ENCODE measurements at regions not wholly inside any gene's neighbourhood (a gene's known extent, or its start where the extent isn't known, plus 50 kb on each side); places are given as distances from the start of the nearest gene placed in this dataset.

DNA sequence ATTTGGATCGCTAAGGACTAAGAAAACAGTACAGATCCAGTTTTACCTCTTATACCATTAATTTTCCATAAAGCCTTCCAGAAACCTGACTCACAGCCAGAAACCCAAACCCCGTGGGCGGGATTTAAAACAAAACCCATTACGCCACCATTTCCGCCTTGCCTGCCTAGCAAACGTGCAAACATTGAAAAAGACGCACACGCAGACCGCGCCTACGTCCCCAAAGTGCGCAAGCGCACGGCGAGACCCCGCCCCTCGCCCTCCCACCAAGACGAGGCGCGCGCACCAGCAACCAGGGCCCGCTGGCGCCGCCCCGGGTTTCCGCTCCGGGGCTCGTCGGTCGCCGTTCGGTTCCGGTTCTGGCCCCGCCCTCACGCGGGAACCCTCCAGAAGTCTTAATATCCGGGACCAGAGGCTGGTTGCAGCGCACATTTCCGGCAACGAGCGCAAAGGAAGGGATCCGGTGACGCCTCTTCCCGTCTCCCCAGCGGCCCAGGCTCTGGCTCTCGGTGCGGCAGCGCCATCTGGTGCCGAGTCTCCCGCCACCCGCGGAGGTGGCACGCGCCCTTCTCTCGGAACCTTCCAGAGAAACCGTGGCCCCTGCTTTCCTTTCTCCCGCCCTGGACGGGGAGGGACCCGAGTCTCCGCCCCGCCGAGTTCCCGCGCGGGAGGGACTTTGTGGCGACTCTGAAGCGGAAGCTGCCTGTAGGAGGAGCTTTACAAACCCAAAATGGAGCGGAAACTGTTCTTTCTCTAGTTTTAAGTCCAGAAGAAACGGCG is 256.9 kb upstream of the STARD13 start:
- ChIA-PET CTCF (interaction anchor here (0.6 to 1.8 kb wide), 30 partner anchors 11 to 1005 kb away, joined by 3 to 23 read pairs (median 4); partner anchors contain the start of gene PDS5B), POLR2A (interaction anchor here (0.6 to 1.9 kb wide), 8 partner anchors 14 to 956 kb away, joined by 3 to 8 read pairs (median 4); partner anchors contain the start of gene PDS5B)
- no peak for FAIRE-seq
- peak; percentile 73 to 97 for DNase-seq (ENCODE audit: low read depth in 1 of 2, low spot score in 1 of 2)
- ATAC-seq: peak; percentile 99 to 100
- no peaks in the 10 kb centered on the region for H3K9me3 ChIP-seq
- peak overlapping the region; percentile 78 for H3K4me2 ChIP-seq
- H3K4me1 ChIP-seq: peaks cover 12% of the 10 kb centered on the region; the same call in 2 of the 3 replicates
- WGBS (ENCODE audit: missing lambda C conversion rate): under 1% methylated on average over 38 of the region's 70 CpGs
- H3K27ac ChIP-seq: peak overlapping the region; percentile 93
- peak overlapping the region; percentile 52 for H3K4me3 ChIP-seq
- TF ChIP-seq POLR2AphosphoS2 (conservative IDR thresholded peaks at IDR 0.05; ENCODE audit: low read length) (no peak), EHMT2 (IDR thresholded peaks at IDR 0.05; ENCODE audit: low read depth) (no peak), ESRRA (IDR thresholded peaks at IDR 0.05; ENCODE audit: borderline replicate concordance, low read length) (no peak), TP53 (CRISPR knock-in tag; IDR thresholded peaks at IDR 0.05) (no peak), JUN (IDR thresholded peaks at IDR 0.05) (peak in 1 of 2 experiments; percentile 55; a peak in 3 of 5 replicates), EP300 (IDR thresholded peaks at IDR 0.05) (no peak), POLR2A (IDR thresholded peaks at IDR 0.05; ENCODE audit: low read length) (peak; percentile 30), CBX2 (IDR thresholded peaks at IDR 0.05; ENCODE audit: borderline replicate concordance, low read depth) (no peak), ZSCAN20 (CRISPR knock-in tag; IDR thresholded peaks at IDR 0.05) (no peak), NFE2L2 (conservative IDR thresholded peaks at IDR 0.05; ENCODE audit: low read length) (no peak), GATA3 (IDR thresholded peaks at IDR 0.05; ENCODE audit: borderline replicate concordance) (peak; percentile 11; the same call in 1 of the 2 replicates), PHF8 (IDR thresholded peaks at IDR 0.05; ENCODE audit: borderline replicate concordance, low read depth) (no peak), CHD4 (IDR thresholded peaks at IDR 0.05; ENCODE audit: borderline replicate concordance) (no peak), HDAC2 (IDR thresholded peaks at IDR 0.05) (no peak), RFX5 (IDR thresholded peaks at IDR 0.05) (no peak), MAFK (IDR thresholded peaks at IDR 0.05; ENCODE audit: partially characterized antibody) (peak; percentile 25), MAZ (IDR thresholded peaks at IDR 0.05; ENCODE audit: borderline replicate concordance, low read depth, low read length) (0 out of 2 replicates have a peak, but pooled peaks have one; percentile 0), RAD21 (conservative IDR thresholded peaks at IDR 0.05 in 1 of 2, IDR thresholded peaks at IDR 0.05 in 1 of 2) (peak; percentile 80 to 95), BHLHE40 (IDR thresholded peaks at IDR 0.05; ENCODE audit: low read depth, low read length) (no peak), KDM5A (IDR thresholded peaks at IDR 0.05) (no peak), SMC3 (IDR thresholded peaks at IDR 0.05) (peak; percentile 91), RARB (CRISPR knock-in tag; IDR thresholded peaks at IDR 0.05) (no peak), ZNF302 (CRISPR knock-in tag; IDR thresholded peaks at IDR 0.05) (no peak), CBX8 (IDR thresholded peaks at IDR 0.05) (no peak)
- TF ChIP-seq, protein P1, sequence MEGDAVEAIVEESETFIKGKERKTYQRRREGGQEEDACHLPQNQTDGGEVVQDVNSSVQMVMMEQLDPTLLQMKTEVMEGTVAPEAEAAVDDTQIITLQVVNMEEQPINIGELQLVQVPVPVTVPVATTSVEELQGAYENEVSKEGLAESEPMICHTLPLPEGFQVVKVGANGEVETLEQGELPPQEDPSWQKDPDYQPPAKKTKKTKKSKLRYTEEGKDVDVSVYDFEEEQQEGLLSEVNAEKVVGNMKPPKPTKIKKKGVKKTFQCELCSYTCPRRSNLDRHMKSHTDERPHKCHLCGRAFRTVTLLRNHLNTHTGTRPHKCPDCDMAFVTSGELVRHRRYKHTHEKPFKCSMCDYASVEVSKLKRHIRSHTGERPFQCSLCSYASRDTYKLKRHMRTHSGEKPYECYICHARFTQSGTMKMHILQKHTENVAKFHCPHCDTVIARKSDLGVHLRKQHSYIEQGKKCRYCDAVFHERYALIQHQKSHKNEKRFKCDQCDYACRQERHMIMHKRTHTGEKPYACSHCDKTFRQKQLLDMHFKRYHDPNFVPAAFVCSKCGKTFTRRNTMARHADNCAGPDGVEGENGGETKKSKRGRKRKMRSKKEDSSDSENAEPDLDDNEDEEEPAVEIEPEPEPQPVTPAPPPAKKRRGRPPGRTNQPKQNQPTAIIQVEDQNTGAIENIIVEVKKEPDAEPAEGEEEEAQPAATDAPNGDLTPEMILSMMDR (IDR thresholded peaks at IDR 0.05): peak; percentile 71
- TF ChIP-seq, protein P2, sequence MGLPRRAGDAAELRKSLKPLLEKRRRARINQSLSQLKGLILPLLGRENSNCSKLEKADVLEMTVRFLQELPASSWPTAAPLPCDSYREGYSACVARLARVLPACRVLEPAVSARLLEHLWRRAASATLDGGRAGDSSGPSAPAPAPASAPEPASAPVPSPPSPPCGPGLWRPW (IDR thresholded peaks at IDR 0.05): no peak
- TF ChIP-seq, protein P3, sequence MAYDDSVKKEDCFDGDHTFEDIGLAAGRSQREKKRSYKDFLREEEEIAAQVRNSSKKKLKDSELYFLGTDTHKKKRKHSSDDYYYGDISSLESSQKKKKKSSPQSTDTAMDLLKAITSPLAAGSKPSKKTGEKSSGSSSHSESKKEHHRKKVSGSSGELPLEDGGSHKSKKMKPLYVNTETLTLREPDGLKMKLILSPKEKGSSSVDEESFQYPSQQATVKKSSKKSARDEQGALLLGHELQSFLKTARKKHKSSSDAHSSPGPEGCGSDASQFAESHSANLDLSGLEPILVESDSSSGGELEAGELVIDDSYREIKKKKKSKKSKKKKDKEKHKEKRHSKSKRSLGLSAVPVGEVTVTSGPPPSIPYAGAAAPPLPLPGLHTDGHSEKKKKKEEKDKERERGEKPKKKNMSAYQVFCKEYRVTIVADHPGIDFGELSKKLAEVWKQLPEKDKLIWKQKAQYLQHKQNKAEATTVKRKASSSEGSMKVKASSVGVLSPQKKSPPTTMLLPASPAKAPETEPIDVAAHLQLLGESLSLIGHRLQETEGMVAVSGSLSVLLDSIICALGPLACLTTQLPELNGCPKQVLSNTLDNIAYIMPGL (CRISPR knock-in tag; IDR thresholded peaks at IDR 0.05; ENCODE audit: borderline replicate concordance): no peak
- TF ChIP-seq, protein P4, sequence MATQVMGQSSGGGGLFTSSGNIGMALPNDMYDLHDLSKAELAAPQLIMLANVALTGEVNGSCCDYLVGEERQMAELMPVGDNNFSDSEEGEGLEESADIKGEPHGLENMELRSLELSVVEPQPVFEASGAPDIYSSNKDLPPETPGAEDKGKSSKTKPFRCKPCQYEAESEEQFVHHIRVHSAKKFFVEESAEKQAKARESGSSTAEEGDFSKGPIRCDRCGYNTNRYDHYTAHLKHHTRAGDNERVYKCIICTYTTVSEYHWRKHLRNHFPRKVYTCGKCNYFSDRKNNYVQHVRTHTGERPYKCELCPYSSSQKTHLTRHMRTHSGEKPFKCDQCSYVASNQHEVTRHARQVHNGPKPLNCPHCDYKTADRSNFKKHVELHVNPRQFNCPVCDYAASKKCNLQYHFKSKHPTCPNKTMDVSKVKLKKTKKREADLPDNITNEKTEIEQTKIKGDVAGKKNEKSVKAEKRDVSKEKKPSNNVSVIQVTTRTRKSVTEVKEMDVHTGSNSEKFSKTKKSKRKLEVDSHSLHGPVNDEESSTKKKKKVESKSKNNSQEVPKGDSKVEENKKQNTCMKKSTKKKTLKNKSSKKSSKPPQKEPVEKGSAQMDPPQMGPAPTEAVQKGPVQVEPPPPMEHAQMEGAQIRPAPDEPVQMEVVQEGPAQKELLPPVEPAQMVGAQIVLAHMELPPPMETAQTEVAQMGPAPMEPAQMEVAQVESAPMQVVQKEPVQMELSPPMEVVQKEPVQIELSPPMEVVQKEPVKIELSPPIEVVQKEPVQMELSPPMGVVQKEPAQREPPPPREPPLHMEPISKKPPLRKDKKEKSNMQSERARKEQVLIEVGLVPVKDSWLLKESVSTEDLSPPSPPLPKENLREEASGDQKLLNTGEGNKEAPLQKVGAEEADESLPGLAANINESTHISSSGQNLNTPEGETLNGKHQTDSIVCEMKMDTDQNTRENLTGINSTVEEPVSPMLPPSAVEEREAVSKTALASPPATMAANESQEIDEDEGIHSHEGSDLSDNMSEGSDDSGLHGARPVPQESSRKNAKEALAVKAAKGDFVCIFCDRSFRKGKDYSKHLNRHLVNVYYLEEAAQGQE (IDR thresholded peaks at IDR 0.05): no peak
- TF ChIP-seq, protein P5, sequence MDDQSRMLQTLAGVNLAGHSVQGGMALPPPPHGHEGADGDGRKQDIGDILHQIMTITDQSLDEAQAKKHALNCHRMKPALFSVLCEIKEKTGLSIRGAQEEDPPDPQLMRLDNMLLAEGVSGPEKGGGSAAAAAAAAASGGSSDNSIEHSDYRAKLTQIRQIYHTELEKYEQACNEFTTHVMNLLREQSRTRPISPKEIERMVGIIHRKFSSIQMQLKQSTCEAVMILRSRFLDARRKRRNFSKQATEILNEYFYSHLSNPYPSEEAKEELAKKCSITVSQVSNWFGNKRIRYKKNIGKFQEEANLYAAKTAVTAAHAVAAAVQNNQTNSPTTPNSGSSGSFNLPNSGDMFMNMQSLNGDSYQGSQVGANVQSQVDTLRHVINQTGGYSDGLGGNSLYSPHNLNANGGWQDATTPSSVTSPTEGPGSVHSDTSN (IDR thresholded peaks at IDR 0.05): no peak
- TF ChIP-seq, protein P6, sequence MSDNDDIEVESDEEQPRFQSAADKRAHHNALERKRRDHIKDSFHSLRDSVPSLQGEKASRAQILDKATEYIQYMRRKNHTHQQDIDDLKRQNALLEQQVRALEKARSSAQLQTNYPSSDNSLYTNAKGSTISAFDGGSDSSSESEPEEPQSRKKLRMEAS (IDR thresholded peaks at IDR 0.05): peak; percentile 99
- TF ChIP-seq, protein P7, sequence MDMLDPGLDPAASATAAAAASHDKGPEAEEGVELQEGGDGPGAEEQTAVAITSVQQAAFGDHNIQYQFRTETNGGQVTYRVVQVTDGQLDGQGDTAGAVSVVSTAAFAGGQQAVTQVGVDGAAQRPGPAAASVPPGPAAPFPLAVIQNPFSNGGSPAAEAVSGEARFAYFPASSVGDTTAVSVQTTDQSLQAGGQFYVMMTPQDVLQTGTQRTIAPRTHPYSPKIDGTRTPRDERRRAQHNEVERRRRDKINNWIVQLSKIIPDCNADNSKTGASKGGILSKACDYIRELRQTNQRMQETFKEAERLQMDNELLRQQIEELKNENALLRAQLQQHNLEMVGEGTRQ (IDR thresholded peaks at IDR 0.05): no peak
